Smooth muscle cell (in vitro differentiated cells): ENCODE measurements at regions not wholly inside any gene's neighbourhood (a gene's known extent, or its start where the extent isn't known, plus 50 kb on each side); places are given as distances from the start of the nearest gene placed in this dataset.
"Not testable (repeated sequence)": the region's sequence is repeated elsewhere in the genome, so short reads cannot be mapped to it uniquely, and the experiment has no call there.

Source experiments
- DNase-seq: peaks from one replicate; lab custom pipeline; 2025; ENCODE audit not compliant: unreplicated experiment; lab: John Stamatoyannopoulos, UW
- H2AFZ ChIP-seq: fragments of 200-600 bp; sonication (generic); 2 replicates; pipeline ENCODE4 v1.6.0; 2016; ENCODE audit warnings: antibody characterized with exemption, low read depth, mild to moderate bottlenecking
- H3F3A ChIP-seq: fragments of 200-600 bp; sonication (generic); 2 replicates; pipeline ENCODE4 v1.6.0; 2017; ENCODE audit warnings: antibody characterized with exemption, low read depth
- H3K27ac ChIP-seq: fragments of 200-600 bp; sonication (generic); 2 replicates; pipeline ENCODE4 v1.5.1; 2016; ENCODE audit warnings: low read depth, mild to moderate bottlenecking
- H3K27me3 ChIP-seq: fragments of 200-600 bp; sonication (generic); 2 replicates; pipeline ENCODE4 v1.6.1; 2016; ENCODE audit warnings: low read depth, mild to moderate bottlenecking
- H3K36me3 ChIP-seq: fragments of 200-600 bp; sonication (generic); 2 replicates; pipeline ENCODE4 v1.5.1; 2016; ENCODE audit warnings: low read depth
- H3K4me1 ChIP-seq: fragments of 200-600 bp; sonication (generic); 2 replicates; pipeline ENCODE4 v1.5.1; 2016; ENCODE audit warnings: low read depth
- H3K4me2 ChIP-seq: fragments of 200-600 bp; sonication (generic); 2 replicates; pipeline ENCODE4 v1.6.0; 2016; ENCODE audit warnings: mild to moderate bottlenecking
- H3K4me3 ChIP-seq: fragments of 200-600 bp; sonication (generic); 2 replicates; pipeline ENCODE4 v1.5.1; 2016; ENCODE audit warnings: mild to moderate bottlenecking
- H3K79me2 ChIP-seq: fragments of 200-600 bp; sonication (generic); 2 replicates; pipeline ENCODE4 v1.6.0; 2016; ENCODE audit warnings: low read depth, mild to moderate bottlenecking
- H3K9ac ChIP-seq: fragments of 200-600 bp; sonication (generic); 2 replicates; pipeline ENCODE4 v1.6.0; 2016; ENCODE audit warnings: low read depth
- H3K9me3 ChIP-seq: fragments of 200-600 bp; sonication (generic); replicated peaks from 2 replicates; pipeline ENCODE4 v1.5.1; 2016; ENCODE audit warnings: low read depth
- H4K20me1 ChIP-seq: fragments of 200-600 bp; sonication (generic); 2 replicates; pipeline ENCODE4 v1.6.0; 2016; ENCODE audit warnings: low read depth
- WGBS: methylation state at CpG from one replicate; pipeline ENCODE4 v1.1.7; 2016; ENCODE audit warnings: low lambda C conversion rate; 5-methylcytosine and 5-hydroxymethylcytosine counted together
- TF ChIP-seq, protein P1 (sequence below): fragments of 200-600 bp; sonication (generic); IDR thresholded peaks from 2 replicates; pipeline ENCODE4 v1.5.1; 2017; ENCODE audit warnings: borderline replicate concordance, mild to moderate bottlenecking, antibody characterized with exemption; ENCODE audit not compliant: insufficient read depth, poor library complexity, severe bottlenecking

- no peak for DNase-seq
- Histone ChIP-seq H3K79me2 (no peaks in the 10 kb centered on the region), H3F3A (no peaks in the 10 kb centered on the region), H3K9me3 (no peaks in the 10 kb centered on the region), H3K4me3 (no peak overlapping the region), H4K20me1 (no peaks in the 10 kb centered on the region), H3K4me2 (no peak overlapping the region), H3K27me3 (peaks cover 4% of the 10 kb centered on the region), H3K4me1 (no peaks in the 10 kb centered on the region), H2AFZ (no peak overlapping the region), H3K36me3 (no peaks in the 10 kb centered on the region), H3K9ac (no peak overlapping the region), H3K27ac (no peak overlapping the region)
- WGBS, result 83% methylated on average over 8 of the region's 8 CpGs
- TF ChIP-seq, protein P1, sequence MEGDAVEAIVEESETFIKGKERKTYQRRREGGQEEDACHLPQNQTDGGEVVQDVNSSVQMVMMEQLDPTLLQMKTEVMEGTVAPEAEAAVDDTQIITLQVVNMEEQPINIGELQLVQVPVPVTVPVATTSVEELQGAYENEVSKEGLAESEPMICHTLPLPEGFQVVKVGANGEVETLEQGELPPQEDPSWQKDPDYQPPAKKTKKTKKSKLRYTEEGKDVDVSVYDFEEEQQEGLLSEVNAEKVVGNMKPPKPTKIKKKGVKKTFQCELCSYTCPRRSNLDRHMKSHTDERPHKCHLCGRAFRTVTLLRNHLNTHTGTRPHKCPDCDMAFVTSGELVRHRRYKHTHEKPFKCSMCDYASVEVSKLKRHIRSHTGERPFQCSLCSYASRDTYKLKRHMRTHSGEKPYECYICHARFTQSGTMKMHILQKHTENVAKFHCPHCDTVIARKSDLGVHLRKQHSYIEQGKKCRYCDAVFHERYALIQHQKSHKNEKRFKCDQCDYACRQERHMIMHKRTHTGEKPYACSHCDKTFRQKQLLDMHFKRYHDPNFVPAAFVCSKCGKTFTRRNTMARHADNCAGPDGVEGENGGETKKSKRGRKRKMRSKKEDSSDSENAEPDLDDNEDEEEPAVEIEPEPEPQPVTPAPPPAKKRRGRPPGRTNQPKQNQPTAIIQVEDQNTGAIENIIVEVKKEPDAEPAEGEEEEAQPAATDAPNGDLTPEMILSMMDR, result no peak
Measured at GRCh38 chr7:65489260-65489767, 115.7 kb downstream of the ZNF92 start.

DNA sequence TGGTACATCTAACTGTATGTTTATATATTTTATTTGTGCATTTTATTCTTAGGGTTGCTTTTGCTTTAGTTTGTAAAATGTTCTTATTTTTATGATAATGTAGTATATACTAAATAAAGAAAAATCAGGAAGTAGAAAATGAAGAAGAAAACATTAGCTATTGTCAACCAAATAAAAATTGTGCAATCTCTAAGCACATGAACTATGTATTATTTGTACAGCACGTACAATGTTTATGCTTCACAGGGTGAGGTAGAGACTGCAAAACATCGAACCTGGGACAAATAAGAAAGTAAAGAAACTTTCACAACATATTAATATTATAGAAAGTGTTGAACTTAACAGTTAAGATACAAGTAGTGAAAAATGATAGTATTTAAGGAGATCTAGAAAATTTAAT, 123.0 kb downstream of the ZNF92 start:
- 81% methylated on average over 2 of the region's 2 CpGs for WGBS
- H3K27ac ChIP-seq, H3K9ac ChIP-seq, H3F3A ChIP-seq, H2AFZ ChIP-seq, H3K4me2 ChIP-seq, H3K4me1 ChIP-seq, H3K9me3 ChIP-seq, H3K36me3 ChIP-seq, H3K4me3 ChIP-seq, H3K27me3 ChIP-seq, H4K20me1 ChIP-seq, DNase-seq, H3K79me2 ChIP-seq: not testable (repeated sequence)

DNA sequence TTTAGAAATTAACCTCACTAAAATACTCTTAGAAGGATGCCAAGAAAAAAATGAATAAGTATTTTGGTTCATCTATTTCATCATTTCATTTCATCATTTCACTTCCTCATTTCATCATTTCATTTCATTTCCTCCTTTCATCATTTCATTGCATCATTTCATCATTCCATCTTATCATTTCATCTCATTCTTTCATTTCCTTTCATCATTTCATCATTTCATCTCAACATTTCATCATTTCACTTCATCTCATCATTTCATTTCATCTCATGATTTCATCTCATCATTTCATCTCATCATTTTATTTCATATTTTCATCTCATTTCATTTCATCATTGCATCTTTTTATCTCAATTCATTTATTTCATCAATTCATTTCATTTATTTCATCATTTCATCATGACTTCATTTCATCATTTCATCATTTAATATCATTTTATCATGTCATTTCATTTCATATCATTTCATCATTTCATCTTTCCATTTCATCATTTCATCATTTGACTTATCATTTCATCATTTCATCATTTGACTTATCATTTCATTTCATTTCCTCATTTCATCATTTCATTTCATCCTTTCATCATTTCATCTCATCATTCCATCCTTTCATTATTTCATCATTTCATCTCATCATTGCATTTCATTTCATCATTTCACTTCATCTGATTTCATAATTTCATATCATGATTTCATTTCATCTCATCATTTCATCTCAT, 129.9 kb downstream of the ZNF92 start:
- no peaks in the 10 kb centered on the region for H3K4me1 ChIP-seq
- TF ChIP-seq, protein P1, result no peak

GRCh38 chr7:65504504-65505319, 131.1 kb downstream of the ZNF92 start:
- not testable (repeated sequence) for H3K79me2 ChIP-seq, H3K27ac ChIP-seq, H3K4me1 ChIP-seq, H3F3A ChIP-seq, H3K9ac ChIP-seq, H4K20me1 ChIP-seq, DNase-seq, H3K4me3 ChIP-seq, H3K9me3 ChIP-seq, H2AFZ ChIP-seq, H3K36me3 ChIP-seq, H3K4me2 ChIP-seq
- H3K27me3 ChIP-seq, result peaks cover 13% of the 10 kb centered on the region
- WGBS, result 68% methylated on average over 1 of the region's 1 CpG

More for the DNA sequence above, 129.9 kb downstream of the ZNF92 start:
- Histone ChIP-seq H3F3A (no peaks in the 10 kb centered on the region), H3K36me3 (no peaks in the 10 kb centered on the region), H3K27ac (no peak overlapping the region), H3K27me3 (peaks cover 2% of the 10 kb centered on the region), H4K20me1 (no peaks in the 10 kb centered on the region), H3K9ac (no peak overlapping the region), H3K9me3 (no peaks in the 10 kb centered on the region), H3K4me2 (no peak overlapping the region), H2AFZ (no peak overlapping the region), H3K4me3 (no peak overlapping the region), H3K79me2 (no peaks in the 10 kb centered on the region)
- no peak for DNase-seq

GRCh38 chr7:65505320-65505633, 131.6 kb downstream of the ZNF92 start:
- H3K4me1 ChIP-seq, H3K4me3 ChIP-seq, H3F3A ChIP-seq, H2AFZ ChIP-seq, H3K4me2 ChIP-seq, H3K27ac ChIP-seq, H3K9me3 ChIP-seq, H3K9ac ChIP-seq, H3K79me2 ChIP-seq, H3K36me3 ChIP-seq, H4K20me1 ChIP-seq, DNase-seq: not testable (repeated sequence)
- WGBS, result 66% methylated on average over 3 of the region's 3 CpGs
- H3K27me3 ChIP-seq, result peaks cover 18% of the 10 kb centered on the region

- H3K36me3 ChIP-seq, H3K4me1 ChIP-seq, H3K9me3 ChIP-seq, H3K9ac ChIP-seq, H3K27ac ChIP-seq, H3F3A ChIP-seq, H3K79me2 ChIP-seq, H4K20me1 ChIP-seq, DNase-seq: not testable (repeated sequence)
- peak overlapping the region; percentile 45 for H3K4me3 ChIP-seq
- H3K27me3 ChIP-seq, result peaks cover 36% of the 10 kb centered on the region
- 12% methylated on average over 37 of the region's 85 CpGs for WGBS
- peak overlapping the region; percentile 88 for H3K4me2 ChIP-seq
- H2AFZ ChIP-seq, result peak overlapping the region; percentile 49
Measured at GRCh38 chr7:65508581-65509367, 135.1 kb downstream of the ZNF92 start.
